ENCODE measurements at regions not wholly inside any gene's neighbourhood (a gene's known extent, or its start where the extent isn't known, plus 50 kb on each side); places are given as distances from the start of the nearest gene placed in this dataset.
"Not testable (repeated sequence)": the region's sequence is repeated elsewhere in the genome, so short reads cannot be mapped to it uniquely, and the experiment has no call there.

DNA sequence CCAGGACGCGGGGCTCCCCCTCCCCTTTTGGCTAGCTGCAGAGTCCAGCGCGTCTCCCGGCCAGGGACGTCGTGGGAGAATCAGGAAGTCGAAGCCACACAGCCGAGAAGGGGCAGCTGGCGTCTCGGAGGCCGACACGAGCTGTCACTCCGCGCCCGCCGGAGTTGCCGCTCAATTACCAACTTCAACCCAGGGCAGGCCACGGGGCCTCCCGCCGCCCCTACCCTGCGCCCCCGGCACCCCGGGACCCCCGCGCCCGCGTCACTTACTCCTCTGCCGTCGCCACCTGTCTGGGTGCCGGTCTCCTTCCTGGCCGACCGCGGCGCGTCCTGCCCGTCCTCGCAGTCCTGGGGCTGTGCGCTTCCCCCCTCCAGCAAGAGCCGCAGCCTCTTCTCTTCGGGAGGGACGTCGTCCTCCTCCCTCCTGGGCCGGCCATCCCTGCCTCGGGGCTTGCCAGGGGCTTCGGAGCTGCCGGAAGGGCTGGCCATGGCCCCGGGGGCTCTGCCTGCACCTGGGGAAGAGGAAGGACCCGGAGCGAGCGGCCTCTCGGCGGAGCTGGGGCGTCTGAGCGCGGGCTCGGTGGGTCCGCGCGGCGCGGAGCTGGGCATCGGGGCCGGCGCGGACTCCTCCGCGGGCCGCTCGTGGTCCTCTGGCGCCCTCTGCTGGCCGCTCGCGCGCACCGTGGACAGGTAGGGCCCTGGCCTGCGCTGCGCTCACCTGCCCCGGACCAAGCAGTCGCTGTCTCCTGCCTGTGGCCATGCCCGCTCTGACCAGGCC lies 65.6 kb upstream of the CLEC6A start:
- H3K4me3 ChIP-seq (ENCODE audit: low read length): peak overlapping the region; percentile 52; the same call in 1 of the 2 replicates

DNA sequence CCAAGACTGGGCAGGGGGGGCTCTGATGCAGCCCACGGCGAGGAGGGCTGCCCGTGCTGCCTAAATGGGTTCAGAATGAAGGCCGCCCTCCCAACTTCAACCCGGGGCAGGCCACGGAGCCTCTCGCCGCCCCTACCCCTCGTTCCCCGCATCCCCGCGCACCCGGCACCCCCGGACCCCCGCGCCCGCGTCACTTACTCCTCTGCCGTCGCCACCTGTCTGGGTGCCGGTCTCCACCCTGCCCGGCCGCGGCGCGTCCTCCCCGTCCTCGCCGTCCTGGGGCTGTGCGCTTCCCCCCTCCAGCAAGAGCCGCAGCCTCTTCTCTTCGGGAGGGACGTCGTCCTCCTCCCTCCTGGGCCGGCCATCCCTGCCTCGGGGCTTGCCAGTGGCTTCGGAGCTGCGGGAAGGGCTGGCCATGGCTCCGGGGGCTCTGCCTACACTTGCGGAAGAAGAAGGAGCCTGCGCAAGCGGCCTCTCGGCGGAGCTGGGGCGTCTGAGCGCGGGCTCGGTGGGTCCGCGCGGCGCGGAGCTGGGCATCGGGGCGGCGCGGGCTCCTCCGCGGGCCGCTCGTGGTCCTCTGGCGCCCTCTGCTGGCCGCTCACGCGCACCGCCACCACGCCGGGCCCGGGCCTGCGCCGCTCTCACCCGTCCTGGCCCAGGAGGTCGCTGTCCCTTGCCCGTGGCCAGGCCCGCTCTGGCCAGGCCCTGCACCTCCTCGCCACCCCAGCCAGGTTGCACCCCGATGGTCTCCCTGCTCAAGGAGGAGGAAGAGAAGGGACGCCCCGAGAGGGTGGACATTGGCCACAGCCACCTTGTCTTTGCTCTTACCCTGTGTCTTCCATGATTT lies 59.3 kb upstream of the CLEC6A start:
- peak overlapping the region; percentile 54; the same call in 1 of the 2 replicates for H3K4me3 ChIP-seq (ENCODE audit: low read length)

DNA sequence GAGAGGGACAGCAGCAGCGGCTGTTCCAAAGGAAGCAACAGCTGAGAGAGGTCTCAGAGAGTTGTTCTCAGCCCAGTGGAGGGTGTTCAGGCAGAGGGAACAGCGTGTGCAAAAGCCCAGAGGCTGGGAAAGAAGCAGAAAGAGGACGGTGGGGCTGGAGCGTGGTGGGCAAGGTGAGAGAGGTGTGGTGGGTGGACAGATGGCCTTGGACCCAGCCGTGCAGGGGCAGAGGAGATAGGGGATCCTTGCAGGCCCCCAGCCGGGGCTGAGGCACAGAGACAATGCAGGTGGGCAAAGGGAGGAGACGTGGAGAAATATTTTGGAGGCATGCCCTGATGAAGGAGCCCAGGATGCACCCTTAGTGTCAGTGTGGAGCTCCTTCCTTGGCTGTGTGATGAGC lies 58.4 kb upstream of the CLEC6A start:
- not testable (repeated sequence) for H3K4me3 ChIP-seq (ENCODE audit: low read length)

DNA sequence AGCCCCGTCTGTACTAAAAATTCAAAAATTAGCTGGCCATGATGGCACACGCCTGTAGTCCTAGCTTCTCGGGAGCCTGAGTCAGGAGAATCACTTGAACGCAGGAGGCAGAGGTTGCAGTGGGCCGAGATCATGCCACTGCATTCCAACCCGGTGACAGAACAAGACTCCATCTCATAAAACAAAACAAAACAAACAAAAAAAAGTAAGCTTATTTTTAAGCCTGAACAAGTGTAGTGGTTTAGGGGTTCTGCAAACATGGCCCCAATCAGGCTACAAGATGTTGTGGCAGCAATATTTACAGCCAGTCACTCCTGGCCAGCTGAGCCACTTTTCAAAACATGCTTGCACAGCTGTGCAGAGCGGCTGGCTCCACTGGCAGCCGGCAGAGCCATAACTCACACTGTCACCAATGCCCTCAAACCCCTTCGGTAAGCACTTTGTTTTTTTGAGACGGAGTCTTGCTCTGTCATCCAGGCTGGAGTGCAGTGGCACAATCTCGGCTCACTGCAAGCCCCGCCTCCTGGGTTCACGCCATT lies 56.2 kb upstream of the CLEC6A start:
- H3K4me3 ChIP-seq (ENCODE audit: low read length): not testable (repeated sequence)

DNA sequence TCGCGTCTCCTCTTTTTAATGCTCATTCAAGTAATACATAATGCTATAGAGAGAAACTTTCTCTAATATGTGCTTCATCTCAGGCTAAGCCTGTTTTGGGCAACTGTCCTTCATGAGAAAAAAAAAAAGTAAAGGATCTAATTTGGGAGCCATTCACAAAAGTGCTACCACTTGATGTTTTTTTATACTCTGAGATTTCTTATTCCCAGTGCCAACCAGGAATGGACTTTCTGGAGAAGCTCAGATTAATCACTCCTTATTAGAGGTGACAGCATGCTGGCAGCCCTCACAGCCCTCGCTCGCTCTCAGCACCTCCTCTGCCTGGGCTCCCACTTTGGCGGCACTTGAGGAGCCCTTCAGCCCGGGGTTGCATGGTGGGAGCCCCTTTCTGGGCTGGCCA lies 51.9 kb upstream of the CLEC6A start:
- H3K4me3 ChIP-seq (ENCODE audit: low read length): not testable (repeated sequence)

DNA sequence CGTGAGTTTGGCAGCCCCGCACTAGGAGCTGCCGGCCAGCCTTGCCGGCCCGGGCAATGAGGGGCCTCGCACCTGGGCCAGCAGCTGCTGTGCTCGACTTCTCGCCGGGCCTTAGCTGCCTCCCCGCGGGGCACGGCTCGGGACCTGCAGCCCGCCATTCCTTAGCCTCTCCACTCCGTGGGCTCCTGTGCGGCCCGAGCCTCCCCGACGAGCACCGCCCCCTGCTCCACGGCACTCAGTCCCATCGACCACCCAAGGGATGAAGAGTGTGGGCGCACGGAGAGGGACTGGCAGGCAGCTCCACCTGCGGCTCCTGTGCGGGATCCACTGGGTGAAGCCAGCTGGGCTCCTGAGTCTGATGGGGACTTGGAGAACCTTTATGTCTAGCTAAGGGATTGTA lies 51.4 kb upstream of the CLEC6A start:
- H3K4me3 ChIP-seq (ENCODE audit: low read length): not testable (repeated sequence)
